Naive thymus-derived CD4-positive, alpha-beta T cell (primary cell): ENCODE measurements at regions not wholly inside any gene's neighbourhood (a gene's known extent, or its start where the extent isn't known, plus 50 kb on each side); places are given as distances from the start of the nearest gene placed in this dataset.
"Not testable (repeated sequence)": the region's sequence is repeated elsewhere in the genome, so short reads cannot be mapped to it uniquely, and the experiment has no call there.

Experiments used
- ATAC-seq: fragments of 150-1000 bp; cut with Tn5 transposase; 2 replicates; pipeline ENCODE4 v1.10.0; 2021; ENCODE audit warnings: mild to moderate bottlenecking, moderate library complexity
- CTCF ChIA-PET: fragments of 350-600 bp; sonication (Branson Sonifier 250); formaldehyde crosslinking; loops from one replicate; lab custom pipeline; 2021; ENCODE audit warnings: antibody characterized with exemption; lab: Charles Lee
- POLR2A ChIA-PET: fragments of 350-600 bp; sonication (Branson Sonifier 250); formaldehyde crosslinking; loops from one replicate; lab custom pipeline; 2021; ENCODE audit warnings: antibody characterized with exemption, inconsistent platforms; lab: Charles Lee
- DNase-seq, 9 donors: peaks; one replicate each; pipeline versions ENCODE4 v3.0.0 to v3.0.0-alpha.2; 2020 to 2022; ENCODE audit warnings: mixed read lengths in 1 of 9
- H3K27ac ChIP-seq: one replicate; pipeline ENCODE4 v1.7.0; 2013; ENCODE audit warnings: mild to moderate bottlenecking, low read depth, low read length, moderate library complexity
- H3K27me3 ChIP-seq, 2 donors: one replicate each; pipeline ENCODE4 v1.7.0; 2013; ENCODE audit warnings: low read length in 2 of 2, mild to moderate bottlenecking in 2 of 2, moderate library complexity in 2 of 2; ENCODE audit not compliant: control insufficient read depth in 2 of 2, insufficient read depth in 2 of 2
- H3K36me3 ChIP-seq, 3 experiments: 1 replicate in 2 of 3; 2 replicates in 1 of 3; pipeline ENCODE4 v1.7.0; 2013; ENCODE audit warnings: low read length in 3 of 3, mild to moderate bottlenecking in 3 of 3, moderate library complexity in 1 of 3; ENCODE audit not compliant: insufficient read depth in 3 of 3, control insufficient read depth in 2 of 3
- H3K4me1 ChIP-seq, 2 donors: one replicate each; pipeline ENCODE4 v1.7.0; 2013; ENCODE audit warnings: low read length in 2 of 2, mild to moderate bottlenecking in 2 of 2, moderate library complexity in 1 of 2; ENCODE audit not compliant: control insufficient read depth in 2 of 2, insufficient read depth in 2 of 2
- H3K4me3 ChIP-seq: 2 replicates; pipeline ENCODE4 v1.7.0; 2013; ENCODE audit warnings: mild to moderate bottlenecking, low read length
- H3K9me3 ChIP-seq, 3 experiments: 1 replicate in 2 of 3; 2 replicates in 1 of 3; pipeline ENCODE4 v1.7.0; 2013; ENCODE audit warnings: low read length in 3 of 3; ENCODE audit not compliant: control insufficient read depth in 2 of 3
- H3K27ac Mint-ChIP-seq, 9 donors: one replicate each; pipeline ENCODE4 v1.8.0; 2020 to 2022; ENCODE audit warnings: mixed read lengths in 9 of 9, mild to moderate bottlenecking in 8 of 9, moderate library complexity in 5 of 9, inconsistent platforms in 2 of 9
- H3K27me3 Mint-ChIP-seq, 5 donors: one replicate each; pipeline ENCODE4 v1.8.0; 2021 to 2022; ENCODE audit warnings: mixed read lengths in 5 of 5, mild to moderate bottlenecking in 1 of 5
- H3K36me3 Mint-ChIP-seq, 5 donors: one replicate each; pipeline ENCODE4 v1.8.0; 2020 to 2022; ENCODE audit warnings: mixed read lengths in 5 of 5, mild to moderate bottlenecking in 3 of 5, inconsistent platforms in 1 of 5
- H3K4me1 Mint-ChIP-seq, 7 donors: one replicate each; pipeline ENCODE4 v1.8.0; 2020 to 2022; ENCODE audit warnings: mixed read lengths in 7 of 7, mild to moderate bottlenecking in 3 of 7, inconsistent platforms in 1 of 7
- H3K4me3 Mint-ChIP-seq, 10 donors: one replicate each; pipeline ENCODE4 v1.8.0; 2020 to 2022; ENCODE audit warnings: mild to moderate bottlenecking in 10 of 10, mixed read lengths in 10 of 10, moderate library complexity in 6 of 10, inconsistent platforms in 2 of 10
- H3K9me3 Mint-ChIP-seq, 11 donors: one replicate each; pipeline ENCODE4 v1.8.0; 2020 to 2022; ENCODE audit warnings: mixed read lengths in 11 of 11, mild to moderate bottlenecking in 4 of 11, inconsistent platforms in 1 of 11, moderate library complexity in 1 of 11
- intact Hi-C, 2 donors: fragments of 100-400 bp; cut with micrococcal nuclease; formaldehyde crosslinking; loops; one replicate each; pipeline ENCODE4 v1.15.1; 2023

DNA sequence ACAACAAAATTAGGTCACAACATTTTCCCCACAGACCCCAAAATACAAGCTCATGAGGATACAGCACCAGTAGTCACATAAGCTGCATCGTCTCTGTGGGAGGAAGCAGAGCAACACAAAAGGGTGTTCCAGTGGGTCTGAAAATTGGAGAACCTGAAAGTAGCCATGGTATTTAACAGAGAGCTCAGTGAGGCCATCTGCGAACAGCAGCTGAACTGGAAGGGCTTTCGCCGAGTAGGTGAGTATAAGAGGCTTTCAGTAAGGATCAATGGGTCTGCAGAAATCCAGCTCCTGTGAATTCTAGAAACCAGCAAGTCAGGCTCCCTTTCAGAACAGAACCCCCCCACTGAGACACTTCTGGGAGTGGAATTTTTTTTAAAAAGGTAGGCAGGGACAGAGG lies 120.0 kb upstream of the RREB1 start:
- Mint-ChIP-seq H3K4me3 (no peak overlapping the region), H3K9me3 (no peaks in the 10 kb centered on the region), H3K27me3 (peaks cover 0 to 8% (median 0%) of the 10 kb centered on the region in 5 donors), H3K36me3 (no peaks in the 10 kb centered on the region), H3K27ac (no peak overlapping the region), H3K4me1 (peaks cover 0 to 2% (median 0%) of the 10 kb centered on the region in 7 donors)
- intact Hi-C loops, result no loop called here
- POLR2A ChIA-PET, result no interaction called here
- H3K27me3 ChIP-seq, result no peaks in the 10 kb centered on the region
- no peak overlapping the region for H3K4me3 ChIP-seq
- no peak overlapping the region for H3K27ac ChIP-seq
- H3K9me3 ChIP-seq, result no peaks in the 10 kb centered on the region
- DNase-seq (no peak), ATAC-seq (no peak)
- CTCF ChIA-PET, result no interaction called here
- H3K4me1 ChIP-seq, result no peaks in the 10 kb centered on the region
- H3K36me3 ChIP-seq, result no peaks in the 10 kb centered on the region

DNA sequence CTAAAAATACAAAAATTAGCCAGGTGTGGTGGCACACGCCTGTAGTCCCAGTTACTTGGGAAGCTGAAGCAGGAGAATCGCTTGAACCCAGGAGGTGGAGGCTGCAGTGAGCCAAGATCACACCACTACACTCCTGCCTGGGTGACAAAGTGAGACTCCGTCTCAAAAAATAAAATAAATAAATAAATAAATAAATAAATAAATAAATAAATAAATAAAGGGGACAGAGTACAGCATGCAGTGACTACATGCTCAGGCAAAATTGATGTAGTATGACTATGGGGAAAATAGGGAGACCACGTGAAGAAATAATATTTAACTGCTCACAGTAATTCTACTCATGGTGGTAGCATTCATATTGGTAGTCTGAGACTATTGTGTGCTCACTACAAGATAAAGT lies 117.7 kb upstream of the RREB1 start:
- POLR2A ChIA-PET, H3K27me3 ChIP-seq, H3K4me1 Mint-ChIP-seq, H3K27me3 Mint-ChIP-seq, H3K9me3 ChIP-seq, H3K36me3 ChIP-seq, H3K9me3 Mint-ChIP-seq, DNase-seq, H3K4me3 ChIP-seq, ATAC-seq, intact Hi-C loops, H3K27ac ChIP-seq, H3K27ac Mint-ChIP-seq, CTCF ChIA-PET, H3K4me3 Mint-ChIP-seq, H3K36me3 Mint-ChIP-seq, H3K4me1 ChIP-seq: not testable (repeated sequence)

DNA sequence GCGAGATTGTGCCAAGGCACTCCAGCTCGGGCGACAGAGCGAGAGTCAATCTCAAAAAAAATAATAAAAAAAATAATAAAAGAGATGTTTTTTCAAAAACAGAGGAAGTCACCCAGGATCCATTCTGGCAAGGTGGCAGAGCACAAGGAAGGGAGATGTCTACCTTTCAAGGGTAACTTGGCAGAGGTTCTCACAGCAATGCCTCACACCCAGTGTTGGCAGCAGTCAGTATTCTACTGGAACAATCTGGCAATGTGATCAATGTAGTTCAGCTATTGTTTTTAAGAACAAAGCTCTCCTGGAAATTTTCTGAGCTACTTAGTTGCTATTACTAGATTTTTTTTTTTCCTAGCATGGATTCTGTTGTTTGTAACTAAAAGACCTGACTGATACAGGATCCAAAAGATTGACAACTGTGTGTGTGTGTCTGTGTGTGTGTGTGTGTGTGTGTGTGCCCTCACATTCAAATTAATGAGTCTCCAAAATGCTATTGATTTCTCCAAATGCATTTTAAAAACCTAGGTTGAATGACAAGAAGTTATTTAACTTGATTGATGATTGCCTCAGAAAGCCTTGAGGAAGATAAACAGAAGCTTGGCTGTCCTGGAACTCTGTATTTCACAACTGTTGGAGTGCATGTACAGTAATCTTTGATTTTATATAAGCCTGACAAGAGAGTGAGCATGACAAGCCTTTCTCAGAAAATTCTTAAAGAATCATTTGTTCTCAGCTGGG lies 114.1 kb upstream of the RREB1 start:
- no peak for DNase-seq
- intact Hi-C loops, result no loop called here
- ATAC-seq, result no peak
- Mint-ChIP-seq H3K4me3 (no peak overlapping the region), H3K36me3 (no peaks in the 10 kb centered on the region), H3K9me3 (no peaks in the 10 kb centered on the region), H3K4me1 (no peaks in the 10 kb centered on the region), H3K27me3 (peaks cover 0 to 30% (median 0%) of the 10 kb centered on the region in 5 donors), H3K27ac (no peak overlapping the region)
- H3K27me3 ChIP-seq, result no peaks in the 10 kb centered on the region
- no peak overlapping the region for H3K4me3 ChIP-seq
- ChIA-PET CTCF (no interaction called here), POLR2A (no interaction called here)
- no peaks in the 10 kb centered on the region for H3K4me1 ChIP-seq
- no peaks in the 10 kb centered on the region for H3K36me3 ChIP-seq
- H3K9me3 ChIP-seq, result no peaks in the 10 kb centered on the region
- no peak overlapping the region for H3K27ac ChIP-seq

DNA sequence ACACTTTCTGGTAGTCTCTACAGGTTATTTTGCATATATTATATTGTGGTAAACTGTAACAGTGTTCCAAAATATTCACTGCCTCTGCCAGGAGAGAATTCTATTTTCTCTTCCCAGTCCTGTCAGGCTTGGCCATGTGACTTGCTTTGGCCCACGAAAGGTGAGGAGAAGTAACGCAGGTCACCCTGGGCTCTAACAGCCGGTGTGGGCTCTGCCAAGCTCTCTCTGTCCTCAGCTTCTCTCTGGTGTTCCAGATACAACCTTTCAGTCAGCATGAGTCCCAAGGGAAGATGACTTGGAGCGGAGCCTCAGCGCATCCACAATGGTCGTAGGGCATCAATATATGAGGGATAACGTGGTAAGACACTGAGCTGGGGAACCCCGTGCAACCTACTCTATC lies 113.0 kb upstream of the RREB1 start:
- no peaks in the 10 kb centered on the region for H3K4me1 ChIP-seq
- intact Hi-C loops, result no loop called here
- POLR2A ChIA-PET, result no interaction called here

DNA sequence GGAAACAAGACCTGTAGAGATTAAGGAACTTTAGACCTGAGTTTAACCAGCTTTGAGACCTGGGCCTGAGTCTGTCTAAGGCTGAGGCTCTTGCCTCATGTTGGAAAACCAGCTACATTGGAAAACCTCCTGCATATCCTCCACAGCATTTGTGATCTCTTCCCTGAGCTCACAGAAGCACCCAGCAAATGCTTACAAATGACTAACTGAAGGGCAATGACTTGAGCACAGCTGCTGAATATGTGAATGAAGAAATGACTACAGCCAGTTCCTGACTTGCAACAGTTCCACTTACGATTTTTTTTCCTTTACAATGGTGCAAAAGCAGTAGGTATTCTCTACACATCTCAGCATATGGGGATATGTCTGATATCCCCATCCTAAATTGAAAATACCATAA lies 112.4 kb upstream of the RREB1 start:
- ChIA-PET POLR2A (no interaction called here), CTCF (no interaction called here)
- Histone ChIP-seq H3K4me1 (no peaks in the 10 kb centered on the region), H3K9me3 (no peaks in the 10 kb centered on the region), H3K36me3 (no peaks in the 10 kb centered on the region), H3K27ac (no peak overlapping the region), H3K4me3 (no peak overlapping the region), H3K27me3 (no peaks in the 10 kb centered on the region)
- H3K27me3 Mint-ChIP-seq, result peaks cover 0 to 37% (median 0%) of the 10 kb centered on the region in 5 donors
- ATAC-seq (no peak), DNase-seq (no peak)
- H3K27ac Mint-ChIP-seq, result no peak overlapping the region
- H3K4me1 Mint-ChIP-seq, result no peaks in the 10 kb centered on the region
- intact Hi-C loops, result no loop called here
- H3K9me3 Mint-ChIP-seq, result no peaks in the 10 kb centered on the region
- H3K36me3 Mint-ChIP-seq, result no peaks in the 10 kb centered on the region
- H3K4me3 Mint-ChIP-seq, result no peak overlapping the region

More for the DNA sequence above, 113.0 kb upstream of the RREB1 start:
- CTCF ChIA-PET, result no interaction called here
- no peaks in the 10 kb centered on the region for H3K36me3 ChIP-seq
- no peak overlapping the region for H3K4me3 ChIP-seq
- Mint-ChIP-seq H3K36me3 (no peaks in the 10 kb centered on the region), H3K27me3 (peaks cover 0 to 35% (median 0%) of the 10 kb centered on the region in 5 donors), H3K27ac (no peak overlapping the region), H3K4me3 (no peak overlapping the region), H3K4me1 (no peaks in the 10 kb centered on the region), H3K9me3 (no peaks in the 10 kb centered on the region)
- no peaks in the 10 kb centered on the region for H3K9me3 ChIP-seq
- no peaks in the 10 kb centered on the region for H3K27me3 ChIP-seq
- DNase-seq (no peak), ATAC-seq (no peak)
- H3K27ac ChIP-seq, result no peak overlapping the region

DNA sequence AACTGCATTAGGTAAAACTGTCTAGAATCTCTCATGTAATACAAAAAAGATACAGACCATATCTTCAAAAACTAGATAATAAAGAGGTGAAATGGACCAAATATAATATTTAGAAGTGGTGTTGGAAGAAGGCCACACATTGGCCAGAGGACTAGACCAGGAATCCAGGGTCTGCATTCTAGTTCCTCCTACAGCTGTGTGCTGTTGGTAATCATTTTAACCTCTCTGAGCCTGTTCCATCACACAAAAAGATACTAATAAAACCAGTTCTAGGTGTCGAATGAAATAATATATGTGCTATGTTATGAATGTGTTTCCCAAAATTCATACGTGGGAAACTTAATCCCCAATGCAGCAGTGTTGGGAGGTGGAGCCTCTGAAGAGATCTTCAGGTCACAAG lies 111.6 kb upstream of the RREB1 start:
- H3K27ac ChIP-seq, result no peak overlapping the region
- intact Hi-C loops, result no loop called here
- ChIA-PET CTCF (no interaction called here), POLR2A (no interaction called here)
- ATAC-seq, result no peak
- no peaks in the 10 kb centered on the region for H3K4me1 Mint-ChIP-seq
- H3K36me3 ChIP-seq, result no peaks in the 10 kb centered on the region
- H3K36me3 Mint-ChIP-seq, result no peaks in the 10 kb centered on the region
- no peaks in the 10 kb centered on the region for H3K9me3 ChIP-seq
- H3K9me3 Mint-ChIP-seq, result peaks cover 0 to 5% (median 0%) of the 10 kb centered on the region in 11 donors
- no peaks in the 10 kb centered on the region for H3K4me1 ChIP-seq
- H3K27me3 Mint-ChIP-seq, result peaks cover 0 to 37% (median 0%) of the 10 kb centered on the region in 5 donors
- no peak overlapping the region for H3K27ac Mint-ChIP-seq
- H3K4me3 ChIP-seq, result no peak overlapping the region
- H3K4me3 Mint-ChIP-seq, result no peak overlapping the region
- no peaks in the 10 kb centered on the region for H3K27me3 ChIP-seq
- DNase-seq, result no peak
